HG02763 (cell line): ENCODE measurements at regions not wholly inside any gene's neighbourhood (a gene's known extent, or its start where the extent isn't known, plus 50 kb on each side); places are given as distances from the start of the nearest gene placed in this dataset.
"Not testable (repeated sequence)": the region's sequence is repeated elsewhere in the genome, so short reads cannot be mapped to it uniquely, and the experiment has no call there.

ENCODE experiments used
- ATAC-seq: cut with Tn5 transposase; IDR thresholded peaks from one replicate; pipeline ENCODE4 v1.9.1; 2021; ENCODE audit warnings: mild to moderate bottlenecking, moderate library complexity; ENCODE audit not compliant: unreplicated experiment

GRCh38 chr5:166561759-166562158, 1729.7 kb upstream of the WWC1 start:
- ATAC-seq: no peak

- ATAC-seq: no peak
These were observed 1729.2 kb upstream of the WWC1 start for GRCh38 chr5:166562246-166562645.

DNA sequence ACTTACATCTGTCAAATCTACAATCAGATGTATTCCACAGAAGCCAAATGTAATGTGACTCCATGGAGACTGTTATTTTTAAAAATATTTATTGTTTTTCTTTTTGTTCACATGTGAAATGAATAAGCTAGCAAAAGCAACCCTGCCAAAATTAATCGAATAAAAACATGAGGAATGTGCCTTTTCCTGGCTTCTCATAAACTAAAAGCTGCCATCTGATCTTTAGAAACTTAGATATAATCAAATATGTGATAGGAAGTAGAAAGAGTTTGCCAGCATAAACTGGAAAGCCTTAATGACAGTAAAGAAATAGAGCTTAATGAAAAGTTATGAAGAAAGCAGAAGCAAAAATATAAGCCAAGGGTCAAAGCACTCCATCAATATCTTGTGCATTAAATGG, 1724.7 kb upstream of the WWC1 start:
- no peak for ATAC-seq

- no peak for ATAC-seq
These were observed 1720.6 kb upstream of the WWC1 start for GRCh38 chr5:166570865-166571264.

- ATAC-seq: no peak
These were observed 1719.8 kb upstream of the WWC1 start for GRCh38 chr5:166571668-166572067.

DNA sequence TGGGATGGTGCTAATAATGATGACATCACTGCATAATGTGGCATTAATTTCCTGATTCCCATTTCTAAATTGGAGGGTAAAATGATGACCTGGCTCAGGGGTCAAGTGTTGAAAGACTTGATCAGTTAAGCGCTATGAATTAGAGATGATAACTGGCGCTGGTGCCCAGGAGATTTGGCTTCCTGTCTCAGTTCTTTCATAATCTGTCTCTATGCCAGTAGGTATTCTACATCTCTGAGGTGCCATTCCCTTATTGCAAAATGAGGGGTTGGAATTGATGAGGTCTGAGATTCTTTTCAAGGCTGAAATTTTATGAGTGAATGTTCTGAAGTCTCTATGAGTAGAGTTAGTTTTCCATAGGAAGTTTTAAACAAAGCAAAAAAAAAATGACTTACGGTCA, 1715.1 kb upstream of the WWC1 start:
- ATAC-seq: no peak

DNA sequence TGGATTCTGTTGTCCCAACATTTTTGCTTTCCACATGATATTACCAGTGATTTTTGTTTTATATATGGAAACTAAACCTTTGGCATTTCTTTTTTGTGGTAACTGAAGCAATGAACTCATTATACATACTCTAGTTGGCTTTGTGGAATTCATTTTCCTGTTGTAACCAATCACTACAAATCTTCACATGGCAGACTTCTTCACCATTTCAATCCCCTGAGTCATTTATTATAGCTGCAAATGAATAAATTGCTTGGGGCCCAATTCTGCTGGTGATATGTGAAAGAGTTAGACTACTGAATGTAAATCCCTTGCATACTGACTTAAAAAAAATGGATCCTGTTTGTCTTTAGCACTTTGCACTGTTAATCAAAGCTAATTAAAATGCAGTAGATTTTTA, 1709.6 kb upstream of the WWC1 start:
- no peak for ATAC-seq

GRCh38 chr5:166582416-166582815, 1709.0 kb upstream of the WWC1 start:
- ATAC-seq: no peak

GRCh38 chr5:166594567-166594966, 1696.9 kb upstream of the WWC1 start:
- ATAC-seq: no peak

DNA sequence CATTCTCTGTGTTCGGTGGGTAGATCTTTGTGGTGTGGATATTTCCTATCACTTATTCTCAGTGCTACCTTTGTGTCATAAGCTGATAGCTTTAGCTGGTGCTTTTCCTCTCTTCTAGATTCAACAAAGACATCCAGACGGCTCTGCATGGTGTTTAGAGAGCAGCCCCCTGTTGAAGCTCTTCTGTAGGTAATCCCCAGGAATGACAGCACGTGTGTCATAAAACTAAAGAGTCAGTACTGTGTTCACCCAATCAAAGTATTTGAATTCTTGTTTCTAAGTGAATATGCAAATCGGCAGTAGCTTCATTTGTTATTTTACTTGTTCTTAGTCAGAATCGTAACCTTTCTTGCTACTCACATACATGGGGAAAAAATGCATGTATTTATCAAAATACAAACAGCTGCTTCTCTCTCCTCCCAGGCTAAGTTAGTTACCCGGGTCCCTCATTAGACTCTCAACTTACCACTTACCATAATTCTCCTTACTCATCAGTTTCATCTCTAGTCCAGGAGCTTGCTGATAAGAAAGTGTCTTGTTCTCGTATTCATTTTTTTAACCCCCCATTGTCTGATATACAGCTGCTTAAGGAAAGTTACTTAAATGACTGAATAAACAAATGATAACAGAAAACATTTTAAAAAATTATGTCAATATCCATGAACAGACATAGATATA, 1696.0 kb upstream of the WWC1 start:
- ATAC-seq: no peak

- ATAC-seq: no peak
These were observed 1695.4 kb upstream of the WWC1 start for GRCh38 chr5:166596043-166596442.

- no peak for ATAC-seq
These were observed 1689.2 kb upstream of the WWC1 start for GRCh38 chr5:166602271-166602670.

- ATAC-seq: no peak
These were observed 1673.9 kb upstream of the WWC1 start for GRCh38 chr5:166617507-166617906.

- ATAC-seq: no peak
These were observed 1672.9 kb upstream of the WWC1 start for GRCh38 chr5:166618526-166618925.

DNA sequence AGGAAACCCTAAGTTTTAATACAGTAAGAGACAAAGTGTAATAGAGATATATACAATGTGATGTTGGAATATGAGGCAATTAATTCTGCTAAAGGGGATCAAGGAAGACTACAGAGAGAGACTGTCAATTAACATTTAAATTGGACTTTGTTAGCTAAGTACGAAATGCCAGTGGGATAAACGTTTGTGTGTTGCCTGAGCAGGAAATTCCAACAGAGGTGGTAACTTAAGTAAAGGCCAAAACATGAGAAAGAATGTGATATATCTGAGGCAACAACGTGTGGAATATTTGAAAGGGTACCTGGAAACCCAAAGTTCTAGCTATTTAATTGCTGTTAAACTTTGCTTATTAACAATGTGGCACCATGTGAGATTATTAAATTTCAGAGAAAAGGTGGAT, 1666.9 kb upstream of the WWC1 start:
- no peak for ATAC-seq

DNA sequence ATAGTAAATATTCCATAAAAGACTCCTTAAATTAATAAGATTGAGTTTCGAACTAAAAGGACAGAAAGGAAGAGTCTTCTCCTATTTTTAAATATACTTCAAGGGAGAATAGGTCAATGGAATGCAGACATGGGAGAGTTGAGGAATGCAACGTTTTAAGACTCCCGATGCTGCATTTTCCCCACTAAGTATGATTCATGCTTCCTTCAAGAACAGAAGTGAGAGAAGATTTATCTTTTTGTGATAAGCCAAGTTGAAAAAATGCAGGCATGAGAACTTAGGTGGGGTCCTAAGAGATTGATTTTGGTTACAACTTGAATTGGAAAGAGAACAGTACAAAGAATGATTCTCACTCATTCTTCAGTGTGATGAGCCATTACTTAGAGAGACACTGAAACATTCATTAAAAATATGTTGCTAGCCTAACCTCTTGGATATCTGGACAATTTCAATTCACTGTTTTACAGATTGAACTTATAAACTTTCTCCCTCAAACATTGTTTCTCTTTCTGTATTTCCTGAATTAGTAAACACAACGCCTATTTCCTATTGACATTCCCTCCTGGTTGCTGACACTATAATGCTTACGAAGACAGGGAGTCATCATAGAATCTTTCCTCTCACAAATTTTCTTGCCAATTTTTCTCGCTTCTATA, 1666.1 kb upstream of the WWC1 start:
- no peak for ATAC-seq

GRCh38 chr5:166637295-166637694, 1654.2 kb upstream of the WWC1 start:
- no peak for ATAC-seq

DNA sequence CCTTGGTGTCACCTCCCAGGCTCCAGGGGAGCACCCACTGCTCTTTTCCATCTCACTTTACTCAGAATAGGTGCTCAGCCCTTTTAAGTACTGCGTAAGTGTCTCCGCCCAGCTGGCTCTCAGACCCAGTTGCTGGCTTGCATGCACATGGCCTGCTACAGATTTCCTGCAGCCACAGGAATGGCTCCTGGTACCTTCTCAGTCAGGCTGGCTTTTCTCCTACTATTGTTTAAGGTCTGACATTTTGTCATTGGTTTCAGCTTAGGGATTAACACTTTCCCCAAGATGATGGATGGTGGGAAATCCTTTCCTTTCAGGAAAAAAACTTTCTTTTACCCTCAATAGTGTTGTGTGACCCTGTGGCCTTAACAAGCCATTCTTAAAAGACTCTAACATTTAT, 1652.3 kb upstream of the WWC1 start:
- no peak for ATAC-seq

- ATAC-seq: not testable (repeated sequence)
These were observed 1651.3 kb upstream of the WWC1 start for GRCh38 chr5:166640136-166640535.

DNA sequence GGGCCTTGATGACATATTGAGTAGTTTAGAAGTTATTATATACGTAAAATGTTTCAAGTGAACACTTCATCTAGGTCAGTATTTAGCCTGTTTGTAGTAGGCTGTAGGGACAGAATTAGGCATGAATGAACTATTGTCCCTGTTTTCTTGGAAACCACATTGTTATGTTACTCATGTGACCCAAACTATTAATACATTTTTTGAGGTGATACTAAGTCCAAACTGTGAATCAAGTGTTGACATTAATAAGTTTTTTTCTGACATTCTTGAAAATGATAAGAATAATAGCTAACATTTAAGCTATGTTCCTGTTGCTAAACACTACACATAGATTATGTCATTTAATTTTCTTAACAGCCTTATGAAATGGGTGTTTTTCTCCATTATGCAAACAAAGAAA, 1642.7 kb upstream of the WWC1 start:
- no peak for ATAC-seq

DNA sequence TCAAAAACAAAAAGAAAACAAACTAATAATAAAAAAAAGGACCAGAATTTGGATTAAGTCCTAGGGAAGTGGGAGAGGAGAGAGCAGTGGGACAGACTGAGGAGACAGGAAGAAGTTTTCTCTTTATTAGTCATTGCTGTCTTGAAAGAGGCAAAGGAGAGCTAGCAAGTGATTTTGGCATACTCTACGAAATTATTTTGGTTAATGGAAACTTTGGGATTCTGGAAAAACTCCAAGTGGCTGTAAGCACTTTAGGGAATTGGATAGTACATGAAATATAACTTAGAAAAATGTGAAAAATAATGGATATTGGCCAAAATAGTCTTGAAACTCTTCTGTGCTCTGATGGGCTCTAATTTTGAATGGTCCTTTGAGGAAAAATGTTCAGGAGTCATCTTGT, 1641.8 kb upstream of the WWC1 start:
- no peak for ATAC-seq

GRCh38 chr5:166651234-166651633, 1640.2 kb upstream of the WWC1 start:
- no peak for ATAC-seq

DNA sequence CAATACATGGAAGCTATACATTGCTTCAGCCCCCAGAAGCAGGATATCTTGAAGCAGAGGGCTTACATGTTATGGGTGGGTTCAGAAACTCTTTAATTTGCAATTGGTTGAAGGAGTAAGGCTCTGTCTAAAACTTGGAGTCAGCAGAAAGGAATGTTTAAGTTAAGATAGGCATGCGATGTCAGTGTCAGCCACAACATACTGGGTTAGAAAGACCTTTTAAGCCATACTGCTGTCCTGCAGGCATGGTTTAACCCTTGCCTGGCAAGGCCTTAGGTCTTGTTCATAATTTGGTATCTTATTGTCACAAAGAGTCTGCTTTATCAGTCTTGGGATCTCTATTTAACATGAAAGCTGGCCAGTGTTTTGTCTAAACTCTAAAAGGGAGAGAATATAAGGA, 1619.6 kb upstream of the WWC1 start:
- no peak for ATAC-seq
